SJSA1 (cell line): ENCODE measurements at regions not wholly inside any gene's neighbourhood (a gene's known extent, or its start where the extent isn't known, plus 50 kb on each side); places are given as distances from the start of the nearest gene placed in this dataset.
"Not testable (repeated sequence)": the region's sequence is repeated elsewhere in the genome, so short reads cannot be mapped to it uniquely, and the experiment has no call there.

Experiments
- DNase-seq, 2 experiments: peaks; one replicate each; pipeline ENCODE4 v3.0.0-alpha.2; 2015 to 2020; ENCODE audit warnings: low spot score in 2 of 2, low read depth in 1 of 2
- H3K27ac ChIP-seq: fragments of 250-450 bp; sonication (Bioruptor Pico); 2 replicates; pipeline ENCODE4 v1.5.1; 2020; ENCODE audit warnings: mild to moderate bottlenecking, moderate library complexity
- H3K27me3 ChIP-seq: fragments of 250-450 bp; sonication (Bioruptor Pico); replicated peaks from 2 replicates; pipeline ENCODE4 v1.5.1; 2020; ENCODE audit warnings: mild to moderate bottlenecking, moderate library complexity
- H3K36me3 ChIP-seq: fragments of 250-450 bp; sonication (Bioruptor Pico); 2 replicates; pipeline ENCODE4 v1.5.1; 2020; ENCODE audit warnings: mild to moderate bottlenecking
- H3K4me1 ChIP-seq: fragments of 250-450 bp; sonication (Bioruptor Pico); replicated peaks from 2 replicates; pipeline ENCODE4 v1.6.1; 2021; ENCODE audit warnings: mild to moderate bottlenecking
- H3K4me3 ChIP-seq: fragments of 250-450 bp; sonication (Bioruptor Pico); 2 replicates; pipeline ENCODE4 v1.5.1; 2020; ENCODE audit warnings: mild to moderate bottlenecking
- H3K9me3 ChIP-seq: fragments of 250-450 bp; sonication (Bioruptor Pico); replicated peaks from 2 replicates; pipeline ENCODE4 v1.5.1; 2020; ENCODE audit warnings: mild to moderate bottlenecking

DNA sequence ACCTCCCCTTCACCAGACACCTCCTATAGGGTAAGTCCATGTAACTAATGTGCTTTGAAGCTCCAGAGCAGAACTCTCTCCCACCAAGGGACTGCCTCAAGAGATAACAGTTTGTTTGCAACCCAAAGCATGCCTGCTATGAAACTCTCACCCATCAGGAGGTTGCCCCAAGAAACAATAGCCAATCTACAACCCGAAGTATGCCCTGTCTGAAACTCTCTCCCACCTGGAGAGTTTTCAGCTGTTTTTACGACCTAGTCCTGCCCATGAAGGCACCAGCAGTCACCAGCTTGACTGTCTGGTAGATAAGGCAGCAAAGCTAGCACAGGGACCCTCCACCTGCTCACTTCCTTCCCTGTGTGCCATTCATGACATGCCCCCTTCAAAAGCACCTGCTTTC lies 533.9 kb upstream of the CRIM1 start:
- Histone ChIP-seq H3K4me3 (no peak overlapping the region), H3K4me1 (no peaks in the 10 kb centered on the region), H3K27ac (no peak overlapping the region), H3K9me3 (no peaks in the 10 kb centered on the region), H3K36me3 (no peaks in the 10 kb centered on the region), H3K27me3 (no peaks in the 10 kb centered on the region)
- DNase-seq: no peak

- no peak for DNase-seq
- Histone ChIP-seq H3K9me3 (no peaks in the 10 kb centered on the region), H3K4me3 (no peak overlapping the region), H3K27ac (no peak overlapping the region), H3K27me3 (no peaks in the 10 kb centered on the region), H3K4me1 (no peaks in the 10 kb centered on the region), H3K36me3 (no peaks in the 10 kb centered on the region)
Measured at GRCh38 chr2:35820391-35820790, 535.2 kb upstream of the CRIM1 start.

DNA sequence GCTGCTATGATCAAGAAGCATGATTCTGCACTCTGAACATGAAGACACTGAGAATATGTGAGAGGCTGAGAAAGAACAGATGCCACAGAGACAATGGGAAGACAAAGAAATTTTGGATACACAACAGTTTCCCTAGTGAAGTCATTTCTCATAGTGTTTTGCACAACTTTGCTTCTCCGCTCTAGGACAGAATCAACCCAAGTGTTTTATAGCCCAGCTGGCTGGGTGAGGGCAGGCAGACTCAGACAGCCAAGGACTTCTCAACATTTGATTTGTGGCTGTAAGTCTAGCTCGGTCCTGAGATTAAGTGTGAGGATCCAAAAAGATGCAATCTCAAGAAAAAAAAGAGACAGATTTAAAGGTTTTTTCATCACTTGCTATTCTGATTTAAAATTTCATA lies 536.5 kb upstream of the CRIM1 start:
- Histone ChIP-seq H3K4me1 (no peaks in the 10 kb centered on the region), H3K36me3 (no peaks in the 10 kb centered on the region), H3K27me3 (no peaks in the 10 kb centered on the region), H3K27ac (no peak overlapping the region), H3K4me3 (no peak overlapping the region), H3K9me3 (no peaks in the 10 kb centered on the region)
- no peak for DNase-seq

- H3K27ac ChIP-seq, H3K4me3 ChIP-seq, H3K4me1 ChIP-seq, H3K27me3 ChIP-seq, H3K36me3 ChIP-seq, H3K9me3 ChIP-seq, DNase-seq: not testable (repeated sequence)
Measured at GRCh38 chr2:35818359-35818758, 537.2 kb upstream of the CRIM1 start.

DNA sequence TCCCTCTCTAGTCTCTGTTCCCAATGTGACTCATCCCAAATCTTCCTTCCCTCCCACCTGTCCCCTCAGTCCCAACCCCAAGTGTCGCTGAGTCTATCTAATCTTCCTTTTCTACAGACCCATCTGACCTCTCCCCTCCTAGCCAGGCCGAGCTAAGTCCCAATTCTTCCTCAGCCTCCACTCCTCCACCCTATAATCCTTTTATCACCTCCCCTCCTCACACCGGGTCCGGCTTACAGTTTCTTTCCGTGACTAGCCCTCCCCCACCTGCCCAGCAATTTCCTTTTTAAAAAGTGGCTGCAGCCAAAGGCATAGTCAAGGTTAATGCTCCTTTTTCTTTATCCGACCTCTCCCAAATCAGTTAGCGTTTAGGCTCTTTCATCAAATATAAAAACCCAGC lies 541.0 kb upstream of the CRIM1 start:
- not testable (repeated sequence) for H3K27me3 ChIP-seq, H3K36me3 ChIP-seq, H3K27ac ChIP-seq, DNase-seq, H3K4me3 ChIP-seq, H3K9me3 ChIP-seq, H3K4me1 ChIP-seq

GRCh38 chr2:35803126-35803525 lies 552.5 kb upstream of the CRIM1 start:
- Histone ChIP-seq H3K9me3 (no peaks in the 10 kb centered on the region), H3K27ac (no peak overlapping the region), H3K27me3 (no peaks in the 10 kb centered on the region), H3K4me3 (no peak overlapping the region), H3K36me3 (no peaks in the 10 kb centered on the region), H3K4me1 (no peaks in the 10 kb centered on the region)
- DNase-seq: no peak

GRCh38 chr2:35794796-35795450 lies 560.7 kb upstream of the CRIM1 start:
- no peak overlapping the region for H3K27ac ChIP-seq
- H3K27me3 ChIP-seq: 0 out of 2 replicates have a peak, but pooled peaks cover 3% of the 10 kb centered on the region
- DNase-seq: no peak

DNA sequence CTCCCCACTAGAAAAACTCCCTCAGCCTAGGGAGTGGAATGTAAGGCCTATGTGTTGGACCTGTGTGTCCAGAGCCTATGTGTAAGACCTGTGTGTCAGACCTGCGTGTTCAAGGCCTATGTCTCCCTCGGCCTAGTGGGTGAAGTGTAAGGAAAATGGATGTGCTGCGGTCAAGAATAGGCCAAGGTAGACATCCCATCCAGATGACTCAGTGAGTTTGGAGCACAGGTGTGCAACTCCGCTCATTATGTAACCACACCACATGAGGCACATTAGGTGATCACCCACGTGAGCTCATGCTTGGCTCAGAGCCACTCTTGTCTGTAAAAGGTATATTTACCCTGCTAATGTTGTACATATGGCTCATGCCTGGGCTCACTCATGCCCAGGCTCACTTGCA lies 565.3 kb upstream of the CRIM1 start:
- H3K4me3 ChIP-seq: no peak overlapping the region
- no peaks in the 10 kb centered on the region for H3K9me3 ChIP-seq
- no peaks in the 10 kb centered on the region for H3K4me1 ChIP-seq
- no peak overlapping the region for H3K27ac ChIP-seq
- no peaks in the 10 kb centered on the region for H3K36me3 ChIP-seq
- no peaks in the 10 kb centered on the region for H3K27me3 ChIP-seq
- DNase-seq: no peak

More at GRCh38 chr2:35794796-35795450, 560.7 kb upstream of the CRIM1 start:
- no peaks in the 10 kb centered on the region for H3K36me3 ChIP-seq
- no peak overlapping the region for H3K4me3 ChIP-seq
- no peaks in the 10 kb centered on the region for H3K4me1 ChIP-seq
- no peaks in the 10 kb centered on the region for H3K9me3 ChIP-seq

GRCh38 chr2:35788543-35788942 lies 567.0 kb upstream of the CRIM1 start:
- Histone ChIP-seq H3K9me3 (no peaks in the 10 kb centered on the region), H3K4me3 (no peak overlapping the region), H3K36me3 (no peaks in the 10 kb centered on the region), H3K27ac (no peak overlapping the region), H3K4me1 (no peaks in the 10 kb centered on the region), H3K27me3 (no peaks in the 10 kb centered on the region)
- DNase-seq: no peak

GRCh38 chr2:35787302-35788031 lies 568.1 kb upstream of the CRIM1 start:
- H3K9me3 ChIP-seq: no peaks in the 10 kb centered on the region
- DNase-seq: no peak

DNA sequence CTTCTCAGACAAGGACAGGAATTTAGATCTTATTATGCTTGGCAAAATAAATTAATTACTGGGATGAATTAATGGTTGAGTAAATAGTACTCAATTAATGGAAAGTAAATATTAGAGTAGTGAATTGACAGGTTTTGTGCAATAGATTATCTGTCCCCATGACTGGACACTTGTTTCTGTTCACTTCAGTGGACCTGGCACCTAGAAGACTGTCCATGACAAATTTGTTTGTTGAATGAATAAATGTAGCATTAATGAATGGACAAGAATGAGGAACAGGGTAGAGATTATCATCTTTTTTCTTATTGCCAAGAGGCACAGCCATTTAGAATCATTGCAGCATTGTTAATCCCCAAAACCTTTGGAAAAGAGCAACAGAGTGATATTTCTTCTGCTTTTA lies 570.0 kb upstream of the CRIM1 start:
- H3K36me3 ChIP-seq: no peaks in the 10 kb centered on the region

More at GRCh38 chr2:35787302-35788031, 568.1 kb upstream of the CRIM1 start:
- H3K4me1 ChIP-seq: no peaks in the 10 kb centered on the region
- no peak overlapping the region for H3K4me3 ChIP-seq
- no peak overlapping the region for H3K27ac ChIP-seq
- no peaks in the 10 kb centered on the region for H3K36me3 ChIP-seq
- H3K27me3 ChIP-seq: no peaks in the 10 kb centered on the region

GRCh38 chr2:35784777-35785176 lies 570.8 kb upstream of the CRIM1 start:
- H3K36me3 ChIP-seq: no peaks in the 10 kb centered on the region
- no peaks in the 10 kb centered on the region for H3K4me1 ChIP-seq
- H3K27me3 ChIP-seq: no peaks in the 10 kb centered on the region
- no peaks in the 10 kb centered on the region for H3K9me3 ChIP-seq
- H3K4me3 ChIP-seq: no peak overlapping the region
- H3K27ac ChIP-seq: no peak overlapping the region
- no peak for DNase-seq

More for the DNA sequence above, 570.0 kb upstream of the CRIM1 start:
- no peak for DNase-seq
- H3K27me3 ChIP-seq: no peaks in the 10 kb centered on the region
- no peaks in the 10 kb centered on the region for H3K4me1 ChIP-seq
- no peak overlapping the region for H3K27ac ChIP-seq
- no peak overlapping the region for H3K4me3 ChIP-seq
- H3K9me3 ChIP-seq: no peaks in the 10 kb centered on the region

DNA sequence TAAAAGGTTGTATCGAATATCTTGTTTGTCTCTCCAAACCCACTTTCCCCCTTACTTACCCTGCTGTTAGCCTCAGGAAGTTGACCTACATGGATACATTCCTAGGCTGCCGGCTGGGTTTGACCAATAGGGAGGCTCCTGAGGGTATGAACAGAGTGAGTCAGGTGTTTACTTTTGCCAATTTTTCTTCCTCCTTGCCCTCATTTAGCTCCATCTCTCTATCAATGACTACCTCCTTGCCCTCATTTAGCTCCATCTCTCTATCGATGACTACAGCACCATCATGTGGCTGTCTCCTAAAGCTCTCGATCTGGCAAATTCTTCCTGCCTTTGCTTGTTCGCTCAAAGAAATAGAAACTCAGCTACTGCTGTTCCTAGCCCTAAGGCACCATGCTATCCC lies 571.9 kb upstream of the CRIM1 start:
- no peak for DNase-seq

GRCh38 chr2:35741556-35741955 lies 614.0 kb upstream of the CRIM1 start:
- Histone ChIP-seq H3K27me3 (no peaks in the 10 kb centered on the region), H3K4me1 (no peaks in the 10 kb centered on the region), H3K4me3 (no peak overlapping the region), H3K36me3 (no peaks in the 10 kb centered on the region), H3K27ac (no peak overlapping the region), H3K9me3 (no peaks in the 10 kb centered on the region)
- DNase-seq: no peak

More for the DNA sequence above, 571.9 kb upstream of the CRIM1 start:
- H3K36me3 ChIP-seq: no peaks in the 10 kb centered on the region
- H3K9me3 ChIP-seq: no peaks in the 10 kb centered on the region
- H3K4me1 ChIP-seq: no peaks in the 10 kb centered on the region
- no peak overlapping the region for H3K27ac ChIP-seq
- H3K27me3 ChIP-seq: no peaks in the 10 kb centered on the region
- no peak overlapping the region for H3K4me3 ChIP-seq
